ENCODE measurements at regions not wholly inside any gene's neighbourhood (a gene's known extent, or its start where the extent isn't known, plus 50 kb on each side); places are given as distances from the start of the nearest gene placed in this dataset.

DNA sequence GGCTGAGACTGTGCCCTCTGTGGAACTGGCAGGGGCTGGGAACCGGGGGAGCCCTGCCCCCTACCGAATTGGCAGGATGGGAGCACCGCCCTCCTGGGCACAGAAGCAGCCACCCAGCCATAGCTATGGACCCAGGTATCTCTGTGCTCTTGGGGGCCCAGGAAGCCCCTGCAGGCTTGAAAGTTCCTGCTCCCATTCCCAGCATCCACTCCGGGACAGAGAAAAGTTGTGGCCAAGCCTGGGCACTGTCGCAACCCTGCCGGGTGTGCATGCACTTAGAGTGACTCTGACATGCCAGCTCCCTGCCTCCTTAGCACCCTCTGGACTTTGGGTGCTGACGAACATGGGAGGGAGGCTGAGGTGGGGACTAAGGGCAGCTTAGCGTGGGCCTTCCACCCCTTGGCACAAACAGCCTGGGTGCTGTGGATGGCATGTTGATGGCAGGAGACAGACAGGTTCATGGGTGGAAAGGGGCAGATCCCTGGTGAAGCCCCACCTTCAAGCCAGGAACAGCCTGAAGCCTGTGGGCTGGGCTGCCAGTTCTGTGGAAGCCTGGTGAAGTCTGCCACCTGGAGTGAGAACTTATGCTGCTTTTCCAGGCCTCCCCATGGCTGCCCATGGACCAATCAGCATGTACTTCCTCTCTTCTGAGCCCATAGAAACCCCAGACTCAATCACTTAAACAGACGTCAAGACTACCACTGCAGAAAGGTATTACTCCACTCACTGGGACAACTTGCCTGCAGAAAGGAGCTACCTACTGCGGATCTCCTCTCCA, 279.0 kb downstream of the ATXN7L3B start:
- no peak for DNase-seq (ENCODE audit: low spot score)

DNA sequence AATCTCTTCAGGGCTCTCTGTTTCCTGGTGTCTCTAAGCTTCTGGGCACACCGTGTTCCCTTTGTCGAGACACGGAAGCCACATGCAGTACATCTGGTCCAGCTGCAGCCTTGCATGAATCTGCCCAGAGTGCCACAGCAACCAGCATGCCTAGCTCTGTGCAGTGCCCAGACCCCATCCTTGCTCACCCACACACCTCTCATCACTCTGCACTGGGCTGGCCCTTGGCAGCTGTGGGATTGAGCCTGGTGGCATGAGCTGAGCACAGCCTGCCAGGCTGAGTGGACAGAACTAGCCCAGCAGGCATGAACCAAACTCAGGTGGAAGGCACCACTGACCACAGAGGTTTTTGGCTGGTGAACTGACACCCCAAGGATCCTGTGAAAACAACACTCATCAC, 279.9 kb downstream of the ATXN7L3B start:
- DNase-seq (ENCODE audit: low spot score): no peak

- DNase-seq (ENCODE audit: low spot score): no peak
Measured at GRCh38 chr12:74818412-74818811, 280.8 kb downstream of the ATXN7L3B start.

GRCh38 chr12:74820324-74820723, 282.7 kb downstream of the ATXN7L3B start:
- no peak for DNase-seq (ENCODE audit: low spot score)

DNA sequence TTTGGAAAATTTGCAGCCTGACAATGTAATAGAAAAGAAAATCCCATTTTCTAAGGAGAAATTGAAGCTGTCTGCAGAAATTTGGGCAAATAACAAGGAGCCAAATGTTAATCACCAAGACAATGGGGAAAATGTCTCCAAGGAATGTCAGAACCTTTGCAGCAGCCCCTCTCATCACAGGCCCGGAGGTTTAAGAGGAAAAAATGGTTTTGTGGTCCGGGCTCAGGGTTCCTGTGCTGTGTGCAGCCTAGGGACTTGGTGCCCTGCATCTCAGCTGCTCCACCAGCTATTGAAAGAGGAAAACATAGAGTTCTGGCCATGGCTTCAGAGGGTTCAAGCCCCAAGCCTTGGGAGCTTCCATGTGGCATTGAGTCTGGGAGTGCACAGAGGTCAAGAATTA, 298.9 kb downstream of the ATXN7L3B start:
- no peak for DNase-seq (ENCODE audit: low spot score)

DNA sequence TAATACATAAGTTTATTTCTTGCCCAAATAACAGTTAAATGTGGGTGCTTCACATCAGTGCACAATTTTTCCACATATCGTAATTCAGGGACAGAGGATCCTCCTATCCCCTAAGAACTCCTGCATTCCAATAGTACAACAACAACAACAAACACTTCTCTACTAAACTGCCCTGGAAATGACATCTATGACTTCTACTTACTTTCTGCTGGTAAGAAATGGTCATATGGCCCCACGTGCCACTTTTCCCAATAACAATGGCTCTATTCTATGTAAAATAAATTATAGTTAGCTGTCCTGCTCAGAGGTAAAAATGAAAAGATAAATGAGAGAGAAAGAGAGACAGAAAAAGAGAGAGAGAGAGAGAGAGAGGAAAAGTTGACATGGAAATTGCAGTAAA, 308.5 kb downstream of the ATXN7L3B start:
- DNase-seq (ENCODE audit: low spot score): no peak

- DNase-seq (ENCODE audit: low spot score): no peak
Measured at GRCh38 chr12:74847169-74847568, 309.5 kb downstream of the ATXN7L3B start.

DNA sequence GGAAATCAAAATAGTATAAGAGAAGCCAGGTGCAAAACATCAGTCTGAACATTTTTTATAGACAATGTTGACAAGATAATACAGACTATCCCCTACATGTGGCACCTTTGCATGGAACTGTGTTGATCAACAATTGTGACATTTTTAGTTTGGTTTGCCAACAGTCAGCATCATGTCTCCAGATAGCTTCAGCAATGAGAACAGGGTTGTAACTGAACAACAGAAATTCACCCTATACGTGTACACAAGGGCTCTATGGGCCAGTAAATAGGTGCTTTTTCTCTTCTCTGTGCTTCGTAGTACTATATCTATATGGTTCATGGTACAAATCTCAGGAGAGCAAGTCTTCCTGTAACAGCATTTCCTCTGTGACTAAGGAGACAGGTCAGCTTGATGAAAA, 310.4 kb downstream of the ATXN7L3B start:
- DNase-seq (ENCODE audit: low spot score): no peak

DNA sequence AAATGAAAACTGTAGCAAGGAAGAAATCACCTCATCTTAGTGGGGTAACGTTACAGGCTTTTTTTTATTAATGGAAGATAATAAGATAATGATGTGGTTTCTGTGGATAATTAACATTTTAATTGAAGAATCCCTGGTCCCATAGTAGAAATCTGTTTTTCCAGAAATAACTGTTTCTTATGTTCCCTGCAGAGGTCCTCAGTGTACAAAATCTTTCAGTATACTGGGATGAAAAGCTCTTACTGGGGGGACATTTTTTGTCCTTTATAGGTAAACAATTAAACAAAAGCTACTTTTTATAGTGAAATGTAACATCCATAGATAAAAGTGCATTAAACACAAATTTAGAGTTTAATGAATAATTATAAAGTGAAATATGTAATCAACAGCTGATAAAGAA, 312.2 kb downstream of the ATXN7L3B start:
- DNase-seq (ENCODE audit: low spot score): no peak

DNA sequence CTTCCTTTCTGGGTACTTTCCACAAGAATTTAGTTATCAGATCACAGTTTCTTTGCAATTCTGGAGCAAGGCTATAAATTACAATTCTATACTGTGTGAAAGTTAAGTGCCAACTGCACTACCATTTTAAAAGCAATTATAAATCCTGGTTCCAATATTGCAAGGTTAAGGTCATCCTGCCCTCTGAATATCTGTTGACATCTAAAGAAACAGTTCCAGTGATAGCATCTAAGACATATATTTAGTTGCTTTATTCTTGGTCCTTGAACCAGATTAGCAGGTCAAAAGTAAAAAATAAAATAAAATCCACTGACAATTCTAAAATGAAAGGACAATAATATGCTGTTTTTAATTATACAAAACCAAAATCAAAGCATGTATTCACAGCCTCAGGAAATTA, 334.2 kb downstream of the ATXN7L3B start:
- DNase-seq (ENCODE audit: low spot score): no peak

- no peak for DNase-seq (ENCODE audit: low spot score)
Measured at GRCh38 chr12:74885775-74886174, 323.9 kb downstream of the KCNC2 start.

- DNase-seq (ENCODE audit: low spot score): no peak
Measured at GRCh38 chr12:74889073-74889472, 320.6 kb downstream of the KCNC2 start.

DNA sequence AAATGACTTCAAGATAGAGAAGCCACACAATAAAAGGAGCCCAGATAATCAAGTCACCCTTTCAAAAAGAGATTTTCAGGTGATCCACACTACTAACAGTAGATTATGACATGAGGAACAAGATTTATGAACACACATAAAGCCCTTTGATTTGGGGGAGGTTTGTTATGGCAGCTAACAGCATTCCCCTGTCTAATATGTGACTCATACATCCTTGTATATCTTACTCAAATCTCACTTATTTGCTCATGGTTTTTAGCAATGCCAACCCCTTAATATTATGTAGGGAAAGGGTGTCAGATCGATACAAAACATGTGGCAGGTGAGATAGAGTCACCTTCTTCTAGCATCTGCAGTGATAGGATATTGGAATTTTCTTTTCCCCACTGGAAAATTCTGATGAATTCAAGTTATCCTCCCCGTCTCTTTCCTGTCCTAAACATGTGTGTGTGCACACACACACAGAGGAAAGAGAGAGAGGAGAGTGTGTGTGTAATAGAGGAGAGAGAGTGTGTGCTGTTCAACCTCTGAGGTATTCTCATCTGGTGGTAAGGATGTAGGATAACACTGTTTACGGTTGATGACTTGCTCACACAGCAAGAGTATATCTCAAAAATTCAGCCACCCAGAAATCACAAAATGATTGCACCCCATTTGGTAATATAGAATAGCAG, 319.9 kb downstream of the KCNC2 start:
- peak; percentile 5 for DNase-seq (ENCODE audit: low spot score)

GRCh38 chr12:74890237-74890599, 319.4 kb downstream of the KCNC2 start:
- DNase-seq (ENCODE audit: low spot score): peak; percentile 22

GRCh38 chr12:74891083-74891668, 318.5 kb downstream of the KCNC2 start:
- DNase-seq (ENCODE audit: low spot score): no peak

- no peak for DNase-seq (ENCODE audit: low spot score)
Measured at GRCh38 chr12:74892057-74892633, 317.5 kb downstream of the KCNC2 start.

- DNase-seq (ENCODE audit: low spot score): no peak
Measured at GRCh38 chr12:74896186-74896585, 313.5 kb downstream of the KCNC2 start.

GRCh38 chr12:74897425-74898211, 312.0 kb downstream of the KCNC2 start:
- no peak for DNase-seq (ENCODE audit: low spot score)

DNA sequence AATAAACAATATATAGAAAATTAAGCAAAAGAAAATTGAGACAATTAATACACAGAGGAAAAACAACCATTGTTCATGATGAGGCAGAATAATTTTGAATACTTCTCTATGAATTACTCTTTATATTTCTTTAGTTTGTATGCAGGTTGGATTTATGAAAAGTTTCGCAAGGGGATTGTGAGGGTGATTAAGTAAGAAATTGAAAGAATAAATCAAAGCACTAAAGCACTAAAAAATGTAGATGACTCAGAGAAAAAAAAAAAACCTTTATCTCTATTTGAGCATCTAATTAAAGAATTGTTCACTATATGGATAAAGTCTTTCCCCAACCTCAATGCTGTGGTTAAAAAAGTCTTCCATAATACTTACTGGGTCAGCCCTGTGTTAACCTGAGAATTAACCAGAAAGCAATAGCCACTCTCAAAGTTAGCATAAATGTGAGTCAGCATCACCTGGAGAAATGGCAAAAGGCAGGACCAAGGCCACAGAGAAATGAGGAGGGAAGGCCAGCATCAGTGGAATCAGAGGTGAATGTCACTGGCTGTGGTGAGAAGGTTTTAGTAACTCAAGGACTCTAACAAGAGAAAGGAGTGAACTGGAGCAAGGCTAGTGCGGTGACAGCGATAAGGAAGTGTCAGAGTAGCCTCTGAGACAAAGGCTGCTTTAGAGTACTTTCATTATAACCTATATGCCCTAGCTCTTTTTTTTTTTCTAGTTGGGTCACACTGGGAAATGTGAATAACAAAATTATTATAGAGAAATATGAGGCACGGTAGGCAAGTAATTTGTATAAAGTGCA, 310.4 kb downstream of the KCNC2 start:
- DNase-seq (ENCODE audit: low spot score): no peak

DNA sequence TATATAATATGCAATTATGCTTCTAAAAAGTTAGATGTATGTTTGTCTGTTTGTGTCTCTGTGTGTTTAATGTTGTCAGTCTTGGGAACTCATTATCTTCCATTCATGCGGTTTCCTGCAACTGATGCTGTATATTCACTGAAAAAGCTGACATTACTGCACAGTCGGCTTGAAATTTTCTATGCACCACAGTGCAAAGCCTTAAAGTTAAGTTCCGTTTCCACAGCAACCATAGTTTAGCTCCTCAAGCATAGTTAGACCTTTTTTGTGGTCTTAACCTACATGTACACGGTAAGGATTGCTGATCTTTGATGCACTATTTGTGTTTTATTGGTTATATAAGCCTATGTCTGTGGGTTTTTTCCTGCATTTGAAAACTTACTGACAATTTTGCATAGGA, 309.4 kb downstream of the KCNC2 start:
- DNase-seq (ENCODE audit: low spot score): no peak

DNA sequence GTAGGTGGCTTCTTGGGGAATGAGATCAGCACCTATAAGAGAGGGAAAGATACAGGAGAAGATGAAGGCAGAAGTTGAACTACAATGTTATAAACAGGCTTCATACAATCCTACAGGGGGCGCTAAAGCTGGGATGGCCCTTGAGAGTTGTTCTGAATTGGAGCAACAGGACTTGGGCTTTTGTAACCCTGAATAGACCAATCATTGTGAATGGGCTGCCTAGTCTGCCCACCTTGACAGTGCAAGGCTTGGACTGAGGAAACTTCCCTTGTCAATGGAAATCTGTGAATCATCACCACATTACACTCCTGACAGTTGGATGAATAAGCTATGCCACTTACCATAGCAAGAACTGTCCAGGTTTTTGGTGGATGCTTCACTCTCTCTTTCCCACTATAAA, 306.1 kb downstream of the KCNC2 start:
- no peak for DNase-seq (ENCODE audit: low spot score)

All from hepatic stellate cell (primary cell).